Astrocyte (in vitro differentiated cells and primary cell): ENCODE measurements at regions not wholly inside any gene's neighbourhood (a gene's known extent, or its start where the extent isn't known, plus 50 kb on each side); places are given as distances from the start of the nearest gene placed in this dataset.

Experiments
- CTCF ChIP-seq: IDR thresholded peaks from 2 replicates; pipeline ENCODE4 v1.5.1; 2011; ENCODE audit warnings: low read depth, mild to moderate bottlenecking, inconsistent platforms, low read length, moderate library complexity; ENCODE audit not compliant: insufficient read depth
- EZH2 ChIP-seq: IDR thresholded peaks from 2 replicates; pipeline ENCODE4 v1.6.1; 2012; ENCODE audit warnings: mild to moderate bottlenecking, low read length, inconsistent platforms; ENCODE audit not compliant: insufficient read depth

GRCh38 chr2:2649109-2650072, 318.3 kb upstream of the MYT1L start:
- TF ChIP-seq CTCF (no peak), EZH2 (no peak)
